G401.6 (cell line): ENCODE measurements at regions not wholly inside any gene's neighbourhood (a gene's known extent, or its start where the extent isn't known, plus 50 kb on each side); places are given as distances from the start of the nearest gene placed in this dataset.
"Not testable (repeated sequence)": the region's sequence is repeated elsewhere in the genome, so short reads cannot be mapped to it uniquely, and the experiment has no call there.

Source experiments
- FAIRE-seq: peaks from 2 replicates; lab custom pipeline; 2012; peaks lifted over from hg19 to GRCh38; lab: Jason Lieb, UNC

DNA sequence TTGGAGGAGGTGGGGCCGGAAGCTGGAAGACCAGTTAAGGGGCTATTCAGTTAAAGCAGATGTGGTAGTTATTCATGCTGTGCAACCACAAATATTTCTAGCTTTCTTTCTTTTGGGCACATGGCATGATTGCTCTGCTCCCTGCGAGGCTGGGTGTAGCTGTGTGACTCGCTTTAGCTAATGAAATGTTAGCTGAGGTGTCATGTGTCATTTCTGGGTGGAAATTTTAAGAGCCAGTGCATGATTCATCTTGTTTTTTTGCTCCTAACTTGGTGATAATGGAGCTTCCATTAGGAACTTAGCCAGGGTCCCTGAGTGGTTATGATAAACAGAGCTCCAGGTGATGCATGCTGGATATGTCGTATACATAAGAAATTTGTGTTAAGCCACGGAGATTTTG lies 300.6 kb downstream of the SATB1 start:
- FAIRE-seq: no peak

DNA sequence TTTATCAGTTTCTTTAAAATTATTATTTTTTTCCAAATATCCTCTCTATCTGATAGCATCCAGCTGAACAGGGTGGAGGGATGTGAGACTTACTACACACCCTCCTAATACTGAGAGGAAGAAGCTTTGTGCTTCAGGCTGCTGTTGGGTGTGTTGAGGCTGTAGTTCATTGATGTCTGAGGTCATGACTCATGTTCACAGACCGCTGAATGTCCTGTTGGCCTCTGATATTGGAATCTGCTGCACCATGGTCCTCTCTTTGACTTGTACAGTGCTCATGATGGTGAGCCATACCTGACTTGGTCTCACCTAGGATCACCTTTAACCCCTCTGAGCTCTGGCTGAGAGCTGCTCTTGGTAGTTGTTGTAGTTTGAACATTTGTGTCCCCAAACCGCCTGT lies 302.9 kb downstream of the SATB1 start:
- no peak for FAIRE-seq

- FAIRE-seq: no peak
These were observed 304.1 kb downstream of the SATB1 start for GRCh38 chr3:18121020-18121419.

GRCh38 chr3:18119866-18120265 lies 305.3 kb downstream of the SATB1 start:
- no peak for FAIRE-seq

GRCh38 chr3:18114894-18115293 lies 310.2 kb downstream of the SATB1 start:
- no peak for FAIRE-seq

GRCh38 chr3:18113417-18113816 lies 311.7 kb downstream of the SATB1 start:
- no peak for FAIRE-seq

DNA sequence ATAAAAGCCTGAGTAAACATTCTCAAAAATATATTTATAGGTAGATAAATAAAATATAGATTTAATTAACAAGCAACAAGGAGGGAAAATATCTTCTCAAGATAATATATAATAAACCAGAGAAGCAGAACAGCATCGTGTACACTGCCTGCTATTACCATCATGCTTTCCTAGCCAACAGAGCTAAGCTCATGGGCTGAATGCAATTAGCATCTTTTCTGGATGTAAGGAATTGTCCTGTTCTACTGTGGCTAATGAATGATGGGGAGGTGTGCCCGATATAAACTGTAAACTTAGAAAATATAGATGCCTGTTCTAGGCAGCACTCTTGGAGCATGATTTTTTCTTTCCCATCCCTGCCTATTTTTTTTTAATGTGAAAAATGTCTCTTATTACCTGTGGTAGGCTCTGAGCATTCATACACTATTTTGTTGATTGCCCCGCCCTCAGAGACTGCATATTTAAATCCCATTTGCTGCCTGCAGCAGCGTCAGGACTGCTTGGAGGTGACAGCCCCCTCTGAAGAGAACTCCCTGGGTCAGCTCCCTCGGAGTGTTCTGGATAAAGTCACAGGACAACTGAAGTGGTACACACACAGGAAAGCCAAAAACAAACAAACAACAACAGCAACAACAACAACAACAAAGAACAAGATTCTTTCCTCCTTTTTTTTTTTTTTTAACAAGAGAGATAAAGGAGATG lies 312.3 kb downstream of the SATB1 start:
- no peak for FAIRE-seq

DNA sequence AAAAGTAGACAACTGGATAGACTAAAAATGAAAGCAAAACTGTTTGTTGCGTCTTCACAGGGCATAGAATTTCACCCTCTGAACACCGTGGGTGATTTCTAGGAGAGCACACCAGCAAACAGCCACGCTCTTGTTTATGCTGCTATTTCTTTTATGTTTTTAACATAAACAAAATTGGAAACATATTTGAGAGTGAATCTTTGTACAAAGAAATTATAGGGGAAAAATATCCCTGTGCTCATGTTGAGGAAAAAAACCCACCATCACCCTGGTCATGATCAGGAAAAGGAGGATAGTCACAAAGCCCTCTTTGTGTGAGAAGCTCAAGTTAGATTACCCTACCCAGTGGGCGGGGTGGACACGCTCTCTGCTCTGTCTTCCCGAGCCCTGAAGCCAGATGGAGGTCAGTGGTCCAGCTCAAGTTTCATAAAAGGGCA lies 313.3 kb downstream of the SATB1 start:
- FAIRE-seq: no peak

DNA sequence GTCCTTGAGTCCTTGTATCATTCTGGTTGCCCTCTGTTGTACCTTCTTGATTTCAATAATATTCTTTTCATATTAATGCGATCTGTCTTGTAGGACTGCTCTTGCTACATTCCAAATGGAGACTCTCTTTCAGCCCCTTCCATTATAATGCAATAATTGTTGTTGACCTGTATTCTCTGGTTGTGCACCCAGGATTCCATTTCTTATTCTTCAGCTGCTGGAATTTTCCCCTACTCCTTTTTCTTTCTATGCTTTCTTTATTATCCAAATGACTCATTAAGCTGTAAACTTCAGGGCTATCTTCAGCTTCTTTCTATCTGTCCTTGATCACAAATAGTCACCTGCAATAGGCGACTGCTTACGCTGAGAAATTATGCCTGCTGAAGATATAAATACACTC lies 321.5 kb downstream of the SATB1 start:
- FAIRE-seq: no peak

DNA sequence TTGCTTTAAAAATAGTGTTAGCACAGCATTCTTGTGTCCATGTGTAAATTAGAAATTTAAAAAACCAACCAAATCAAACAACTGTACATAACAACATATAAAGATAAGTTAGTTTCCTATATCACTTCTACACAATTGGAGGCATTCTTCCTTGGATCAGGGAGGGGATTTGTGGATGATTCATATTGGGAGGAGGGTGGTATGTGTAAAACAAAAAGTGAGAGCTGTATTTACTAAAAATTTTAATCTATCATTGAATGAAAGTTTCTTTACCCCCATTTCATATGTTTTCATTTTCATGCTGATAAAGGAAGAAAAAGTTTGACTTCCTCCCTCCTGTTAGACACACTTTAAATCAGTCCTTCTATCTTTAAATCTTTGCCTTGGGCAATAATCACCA lies 325.0 kb downstream of the SATB1 start:
- FAIRE-seq: no peak

DNA sequence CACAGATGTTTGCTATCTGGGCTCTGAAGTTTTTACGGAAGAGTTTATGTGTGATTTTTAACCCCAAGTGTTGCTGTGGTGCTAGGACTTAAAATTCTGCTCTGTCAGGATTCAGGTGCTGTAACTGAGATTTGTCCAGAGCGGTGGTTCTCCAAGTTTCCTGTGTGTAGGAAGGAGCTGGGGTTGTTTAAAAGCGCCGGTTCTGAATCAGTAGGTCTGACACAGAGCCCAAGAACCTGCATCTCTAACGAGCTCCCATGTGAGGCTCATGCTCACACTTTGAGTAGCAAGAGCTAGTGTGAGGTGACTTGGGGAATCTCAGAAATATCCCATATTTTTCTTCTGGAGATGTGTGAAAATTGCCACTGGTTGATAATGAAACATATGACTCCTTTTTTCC lies 325.5 kb downstream of the SATB1 start:
- FAIRE-seq: no peak

- FAIRE-seq: no peak
These were observed 326.1 kb downstream of the SATB1 start for GRCh38 chr3:18098960-18099587.

DNA sequence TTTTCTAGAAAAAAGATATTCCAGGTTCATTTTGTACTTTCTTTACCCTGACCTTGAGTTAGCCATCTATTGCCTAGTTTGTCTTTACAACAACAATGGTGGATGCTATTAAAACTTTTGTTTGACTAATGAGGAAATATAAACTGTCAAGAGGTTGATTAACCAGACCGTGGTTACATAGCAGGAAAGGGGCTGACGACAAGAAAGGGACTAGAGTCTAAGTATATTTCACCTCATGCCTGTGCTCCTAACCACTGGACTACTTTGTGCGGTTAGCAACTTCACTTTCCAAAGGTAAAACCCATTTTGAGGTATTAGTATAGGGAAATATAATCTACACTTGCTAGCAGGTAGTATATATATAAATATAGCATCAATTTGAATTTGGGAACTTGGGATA lies 327.1 kb downstream of the SATB1 start:
- no peak for FAIRE-seq

DNA sequence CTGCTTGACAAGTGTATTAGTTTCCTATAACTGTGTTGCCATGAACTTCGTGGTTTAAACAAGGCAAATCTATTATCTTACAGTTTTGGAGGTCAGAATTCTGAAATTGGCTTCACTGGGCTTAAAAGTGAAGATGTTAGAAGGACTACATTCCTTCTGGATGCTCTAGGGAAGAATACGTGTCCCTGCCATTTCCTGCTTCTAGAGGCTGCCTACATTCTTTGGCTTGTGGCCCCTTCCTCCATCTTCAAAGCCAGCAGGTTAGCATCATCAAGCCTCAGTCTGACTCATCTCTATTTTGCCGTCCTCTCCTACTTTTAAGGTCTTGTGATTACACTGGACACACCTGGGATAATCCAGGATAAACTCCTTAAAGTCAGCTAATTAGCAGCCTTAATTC lies 327.7 kb downstream of the SATB1 start:
- FAIRE-seq: no peak

GRCh38 chr3:18092726-18093125 lies 332.4 kb downstream of the SATB1 start:
- FAIRE-seq: no peak

- FAIRE-seq: no peak
These were observed 334.8 kb downstream of the SATB1 start for GRCh38 chr3:18090377-18090776.

GRCh38 chr3:18087988-18088387 lies 337.2 kb downstream of the SATB1 start:
- FAIRE-seq: no peak

DNA sequence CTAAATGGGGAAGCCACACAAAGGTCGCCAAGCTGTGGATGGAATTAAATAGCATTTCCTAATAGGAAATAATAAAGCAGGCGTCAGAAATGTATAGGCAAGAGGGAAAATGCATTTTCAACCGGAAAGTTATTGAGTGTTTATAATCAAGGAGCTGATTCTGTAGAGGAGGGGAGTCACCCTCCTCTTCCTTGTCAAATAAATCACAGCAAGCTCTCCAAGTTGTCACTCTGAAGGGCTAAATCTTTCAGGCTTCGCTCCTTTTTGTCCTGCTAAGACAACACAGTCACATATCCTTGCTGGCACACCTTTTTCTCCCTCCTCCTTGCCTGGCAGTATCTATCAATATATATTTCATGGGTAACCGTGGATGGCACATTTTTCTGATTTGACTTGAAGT lies 338.4 kb downstream of the SATB1 start:
- FAIRE-seq: no peak

- no peak for FAIRE-seq
These were observed 339.1 kb downstream of the SATB1 start for GRCh38 chr3:18086078-18086477.

DNA sequence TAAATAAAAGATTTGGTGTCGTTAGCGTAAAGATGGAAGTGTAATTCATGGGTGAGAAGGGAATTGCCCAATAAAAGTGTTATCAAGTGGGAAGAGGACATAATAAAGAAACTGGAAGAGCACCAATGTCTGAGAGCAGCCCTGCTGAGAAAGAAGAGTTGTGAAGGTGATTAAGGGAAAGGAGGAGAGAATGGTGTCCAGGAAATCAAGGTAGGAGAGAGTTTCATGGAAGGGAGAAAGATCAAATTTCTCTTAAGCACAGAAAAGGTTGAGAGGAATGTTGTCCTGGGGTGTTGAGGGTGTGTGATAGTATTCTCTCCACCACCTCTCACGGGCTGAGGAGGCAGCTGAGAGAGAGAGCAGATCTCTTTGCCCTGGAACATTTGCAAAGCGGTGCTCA lies 339.7 kb downstream of the SATB1 start:
- no peak for FAIRE-seq

DNA sequence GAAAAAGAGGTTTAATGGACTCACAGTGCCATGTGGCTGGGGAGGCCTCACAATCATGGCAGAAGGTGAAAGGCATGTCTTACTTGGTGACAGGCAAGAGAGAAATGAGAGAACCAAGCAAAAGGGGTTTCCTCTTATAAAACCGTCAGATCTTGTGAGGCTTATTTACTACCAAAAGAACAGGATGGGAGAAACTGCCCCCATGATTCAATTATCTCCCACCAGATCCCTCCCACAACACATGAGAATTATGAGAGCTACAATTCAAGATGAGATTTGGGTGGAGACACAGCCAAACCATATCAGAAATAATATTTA lies 340.8 kb upstream of the TBC1D5 start:
- not testable (repeated sequence) for FAIRE-seq

GRCh38 chr3:18082551-18083272 lies 340.3 kb upstream of the TBC1D5 start:
- no peak for FAIRE-seq

DNA sequence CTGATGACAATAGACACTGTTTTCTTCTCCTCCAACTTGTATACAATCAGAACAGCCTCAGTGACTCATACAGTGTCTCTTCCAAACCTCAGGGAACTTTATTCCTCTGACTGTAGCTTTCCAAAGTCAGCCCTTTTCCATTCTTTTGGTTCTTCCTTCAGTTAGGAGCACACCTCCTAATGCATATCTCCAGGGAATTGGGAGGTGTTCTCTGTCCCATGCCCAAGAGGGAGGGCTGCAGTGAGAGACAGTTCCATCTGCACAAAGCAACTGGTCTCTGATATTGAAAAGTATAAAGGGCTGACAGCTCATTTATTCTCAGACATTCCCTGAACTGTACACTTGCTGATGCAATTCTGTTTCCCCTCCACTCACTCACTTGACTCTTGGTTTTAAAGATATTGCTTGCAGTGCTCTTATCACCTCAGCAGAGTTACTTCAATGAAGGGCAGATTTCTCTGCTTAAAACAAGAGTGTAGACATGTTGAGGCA lies 337.8 kb upstream of the TBC1D5 start:
- no peak for FAIRE-seq

- FAIRE-seq: no peak
These were observed 337.3 kb upstream of the TBC1D5 start for GRCh38 chr3:18079739-18080138.
